ENCODE measurements at regions not wholly inside any gene's neighbourhood (a gene's known extent, or its start where the extent isn't known, plus 50 kb on each side); places are given as distances from the start of the nearest gene placed in this dataset.

DNA sequence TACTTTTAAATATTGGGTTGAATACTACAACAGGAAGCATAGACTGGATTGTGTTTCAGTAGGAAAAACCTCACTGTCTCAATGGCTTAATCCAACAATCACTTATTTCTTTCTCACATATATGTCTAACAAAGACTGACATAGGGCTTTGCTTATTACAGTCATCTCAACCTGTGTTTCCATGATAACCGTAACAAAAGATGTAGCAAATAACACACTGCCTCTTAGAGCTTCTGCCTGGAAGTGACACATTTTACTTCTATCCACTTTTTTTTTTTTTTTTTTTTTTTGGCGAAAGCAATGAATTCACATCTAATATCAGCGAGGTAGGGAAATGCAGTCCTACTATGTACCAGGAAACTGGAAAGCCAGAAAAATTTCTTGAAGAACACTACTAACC lies 204.9 kb upstream of the CDKN2B start:
- no peaks in the 10 kb centered on the region for H3K9me2 ChIP-seq (ENCODE audit: insufficient read depth)
- no TSS peak for BruUV-seq (replicated peaks)
- intact Hi-C loops (cut with micrococcal nuclease; ENCODE audit: unreplicated experiment), result loop anchor here (5.0 kb wide), 2 partner anchors 57 to 207 kb away; partner anchors contain the start of gene CDKN2B
- H3K27ac ChIP-seq, result no peak overlapping the region
- no peak for TF ChIP-seq EZH2 (IDR thresholded peaks at IDR 0.05; ENCODE audit: low read depth)
- TF ChIP-seq, protein P1, sequence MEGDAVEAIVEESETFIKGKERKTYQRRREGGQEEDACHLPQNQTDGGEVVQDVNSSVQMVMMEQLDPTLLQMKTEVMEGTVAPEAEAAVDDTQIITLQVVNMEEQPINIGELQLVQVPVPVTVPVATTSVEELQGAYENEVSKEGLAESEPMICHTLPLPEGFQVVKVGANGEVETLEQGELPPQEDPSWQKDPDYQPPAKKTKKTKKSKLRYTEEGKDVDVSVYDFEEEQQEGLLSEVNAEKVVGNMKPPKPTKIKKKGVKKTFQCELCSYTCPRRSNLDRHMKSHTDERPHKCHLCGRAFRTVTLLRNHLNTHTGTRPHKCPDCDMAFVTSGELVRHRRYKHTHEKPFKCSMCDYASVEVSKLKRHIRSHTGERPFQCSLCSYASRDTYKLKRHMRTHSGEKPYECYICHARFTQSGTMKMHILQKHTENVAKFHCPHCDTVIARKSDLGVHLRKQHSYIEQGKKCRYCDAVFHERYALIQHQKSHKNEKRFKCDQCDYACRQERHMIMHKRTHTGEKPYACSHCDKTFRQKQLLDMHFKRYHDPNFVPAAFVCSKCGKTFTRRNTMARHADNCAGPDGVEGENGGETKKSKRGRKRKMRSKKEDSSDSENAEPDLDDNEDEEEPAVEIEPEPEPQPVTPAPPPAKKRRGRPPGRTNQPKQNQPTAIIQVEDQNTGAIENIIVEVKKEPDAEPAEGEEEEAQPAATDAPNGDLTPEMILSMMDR (conservative IDR thresholded peaks at IDR 0.05), result no peak
- no peaks in the 10 kb centered on the region for H4K20me1 ChIP-seq (ENCODE audit: insufficient read depth)
- peaks cover 31% of the 10 kb centered on the region for H3F3A ChIP-seq (ENCODE audit: insufficient read depth, low read depth)
- CTCF ChIA-PET, result no interaction called here
- no peak overlapping the region for H2AFZ ChIP-seq
- H3K27me3 ChIP-seq (ENCODE audit: insufficient read depth, low read depth), result no peaks in the 10 kb centered on the region
- no peaks in the 10 kb centered on the region for H3K79me2 ChIP-seq (ENCODE audit: low read depth)
- peaks cover 20% of the 10 kb centered on the region for H3K9me3 ChIP-seq (ENCODE audit: insufficient read depth, low read depth)
- POLR2A ChIA-PET (ENCODE audit: unreplicated experiment), result no interaction called here
- H3K4me3 ChIP-seq, result no peak overlapping the region
- peaks cover 53% of the 10 kb centered on the region for H3K4me1 ChIP-seq (replicated peaks; ENCODE audit: insufficient read depth)
- no peak for DNase-seq
- H3K4me2 ChIP-seq, result no peak overlapping the region
- no peaks in the 10 kb centered on the region for H3K36me3 ChIP-seq (ENCODE audit: low read depth)

DNA sequence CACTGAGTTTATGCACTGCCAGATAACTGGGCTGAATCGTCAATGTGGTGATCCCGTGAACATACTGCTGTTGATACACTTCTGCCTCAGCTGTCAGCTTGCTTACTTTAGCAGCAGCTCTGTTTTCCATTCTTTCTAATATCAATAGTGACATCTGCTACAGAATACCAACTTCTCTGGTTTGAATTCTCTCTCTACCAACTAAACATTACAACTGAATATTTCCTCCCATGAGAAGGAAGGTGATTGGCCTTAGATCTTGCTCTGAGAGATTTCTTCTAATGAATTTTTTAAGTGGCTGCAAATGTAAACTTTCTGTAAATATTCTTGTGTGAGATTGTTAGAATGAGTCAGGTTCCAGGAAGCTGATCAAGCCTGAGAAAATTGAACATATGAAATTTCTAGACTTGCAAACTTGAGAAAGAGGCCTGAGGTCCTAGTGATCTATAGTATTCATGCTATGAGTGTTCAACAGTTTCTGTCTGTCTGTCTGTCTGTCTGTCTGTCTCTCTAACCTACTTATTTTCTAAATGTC lies 205.5 kb upstream of the CDKN2B start:
- no peaks in the 10 kb centered on the region for H3K79me2 ChIP-seq (ENCODE audit: low read depth)
- peaks cover 48% of the 10 kb centered on the region for H3K4me1 ChIP-seq (replicated peaks; ENCODE audit: insufficient read depth)
- H4K20me1 ChIP-seq (ENCODE audit: insufficient read depth), result no peaks in the 10 kb centered on the region
- intact Hi-C loops (cut with micrococcal nuclease; ENCODE audit: unreplicated experiment), result loop anchor here (5.0 kb wide), 3 partner anchors 57 to 207 kb away; partner anchors contain the start of gene CDKN2B
- H3K36me3 ChIP-seq (ENCODE audit: low read depth), result no peaks in the 10 kb centered on the region
- no peak for DNase-seq
- no peak overlapping the region for H3K4me3 ChIP-seq
- H3K9me2 ChIP-seq (ENCODE audit: insufficient read depth), result no peaks in the 10 kb centered on the region
- no TSS peak for BruUV-seq (replicated peaks)
- CTCF ChIA-PET, result no interaction called here
- no peak overlapping the region for H3K27ac ChIP-seq
- H2AFZ ChIP-seq, result no peak overlapping the region
- POLR2A ChIA-PET (ENCODE audit: unreplicated experiment), result no interaction called here
- H3K9me3 ChIP-seq (ENCODE audit: insufficient read depth, low read depth), result peaks cover 14% of the 10 kb centered on the region
- no peak for TF ChIP-seq EZH2 (IDR thresholded peaks at IDR 0.05; ENCODE audit: low read depth)
- TF ChIP-seq, protein P1 (conservative IDR thresholded peaks at IDR 0.05), result no peak
- peaks cover 31% of the 10 kb centered on the region for H3F3A ChIP-seq (ENCODE audit: insufficient read depth, low read depth)
- H3K4me2 ChIP-seq, result no peak overlapping the region
- H3K27me3 ChIP-seq (ENCODE audit: insufficient read depth, low read depth), result no peaks in the 10 kb centered on the region

DNA sequence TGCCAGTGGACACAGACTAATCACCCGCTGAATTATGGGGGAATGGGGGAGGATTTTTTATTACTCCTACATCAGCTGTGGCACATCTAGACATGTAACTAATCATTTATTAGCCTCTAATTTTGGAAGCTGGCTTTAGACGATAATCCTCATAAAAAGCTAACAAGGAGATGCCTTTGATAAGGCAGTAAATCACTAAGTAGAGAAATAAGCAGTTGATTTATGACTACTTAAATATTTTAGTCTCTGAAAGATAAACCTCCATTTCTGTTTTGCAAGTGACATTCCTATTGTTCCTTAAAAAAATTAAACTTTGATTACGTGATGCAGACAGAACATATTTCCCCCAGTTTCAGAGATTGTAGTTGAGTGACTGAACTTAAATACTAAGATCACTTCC lies 206.4 kb upstream of the CDKN2B start:
- no peak for DNase-seq
- Histone ChIP-seq H3K4me1 (replicated peaks; ENCODE audit: insufficient read depth) (peaks cover 38% of the 10 kb centered on the region), H4K20me1 (ENCODE audit: insufficient read depth) (no peaks in the 10 kb centered on the region), H2AFZ (no peak overlapping the region), H3K36me3 (ENCODE audit: low read depth) (no peaks in the 10 kb centered on the region), H3K4me3 (no peak overlapping the region), H3K9me2 (ENCODE audit: insufficient read depth) (no peaks in the 10 kb centered on the region), H3K27ac (no peak overlapping the region), H3F3A (ENCODE audit: insufficient read depth, low read depth) (peaks cover 26% of the 10 kb centered on the region), H3K4me2 (no peak overlapping the region), H3K9me3 (ENCODE audit: insufficient read depth, low read depth) (peaks cover 7% of the 10 kb centered on the region), H3K27me3 (ENCODE audit: insufficient read depth, low read depth) (no peaks in the 10 kb centered on the region), H3K79me2 (ENCODE audit: low read depth) (no peaks in the 10 kb centered on the region)
- intact Hi-C loops (cut with micrococcal nuclease; ENCODE audit: unreplicated experiment), result loop anchor here (5.0 kb wide), 1 partner anchor 173 kb away; no protein-coding TSS in a partner anchor
- no TSS peak for BruUV-seq (replicated peaks)
- POLR2A ChIA-PET (ENCODE audit: unreplicated experiment), result no interaction called here
- no peak for TF ChIP-seq EZH2 (IDR thresholded peaks at IDR 0.05; ENCODE audit: low read depth)
- TF ChIP-seq, protein P1 (conservative IDR thresholded peaks at IDR 0.05), result no peak
- CTCF ChIA-PET, result no interaction called here

All from PC-9 (cell line).